NOMO-1 (cell line): ENCODE measurements at regions not wholly inside any gene's neighbourhood (a gene's known extent, or its start where the extent isn't known, plus 50 kb on each side); places are given as distances from the start of the nearest gene placed in this dataset.

Source experiments
- DNase-seq, 2 experiments: peaks; one replicate each; lab custom pipeline; 2025; ENCODE audit not compliant: unreplicated experiment in 2 of 2; lab: John Stamatoyannopoulos, UW

DNA sequence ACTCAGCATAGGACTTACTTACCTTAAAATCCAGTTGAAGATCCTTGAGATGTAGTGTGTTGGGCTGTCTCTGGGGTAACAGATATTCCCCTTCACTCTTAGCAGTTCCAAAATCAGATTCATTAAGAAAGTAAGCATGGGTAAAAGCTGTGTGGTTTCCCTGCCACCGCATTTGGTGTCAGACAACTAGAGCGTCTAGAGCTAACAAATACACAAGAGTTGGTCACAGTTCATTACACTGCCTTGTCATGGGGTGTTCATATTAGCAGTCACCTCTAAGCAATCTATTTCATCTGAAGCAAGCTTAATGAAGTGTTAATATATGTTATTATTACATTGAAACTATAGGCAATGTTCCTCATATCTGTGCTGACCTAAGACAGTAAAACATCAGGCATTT, 342.8 kb downstream of the PPARGC1A start:
- DNase-seq: no peak

DNA sequence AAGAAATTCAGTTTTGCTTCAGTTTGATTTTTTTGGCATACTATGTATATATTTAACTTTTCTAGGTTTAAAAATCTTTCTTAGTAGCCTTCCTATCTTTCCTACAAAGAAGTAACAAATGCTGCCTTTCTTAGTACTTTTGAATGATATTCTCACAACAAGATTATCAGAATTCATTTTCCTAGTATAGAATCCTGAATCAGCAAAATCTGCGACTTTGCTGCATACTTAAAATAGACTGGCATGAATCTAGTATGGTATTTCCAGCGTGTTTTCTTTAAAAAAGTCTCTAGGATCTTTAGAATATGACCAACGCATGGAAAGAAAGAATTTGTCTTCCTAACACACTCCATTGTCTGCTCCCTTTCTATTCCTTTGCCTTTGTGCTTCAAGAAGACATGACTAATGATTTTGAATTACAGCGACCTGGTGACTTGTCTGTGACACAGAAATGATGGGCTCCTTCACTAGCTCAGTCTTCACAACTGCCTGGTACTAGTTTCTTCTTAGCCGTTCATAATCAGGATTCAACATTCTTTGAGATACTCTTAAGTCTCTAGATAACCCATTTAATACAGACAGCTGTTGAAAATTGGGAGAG, 349.8 kb downstream of the PPARGC1A start:
- no peak for DNase-seq

DNA sequence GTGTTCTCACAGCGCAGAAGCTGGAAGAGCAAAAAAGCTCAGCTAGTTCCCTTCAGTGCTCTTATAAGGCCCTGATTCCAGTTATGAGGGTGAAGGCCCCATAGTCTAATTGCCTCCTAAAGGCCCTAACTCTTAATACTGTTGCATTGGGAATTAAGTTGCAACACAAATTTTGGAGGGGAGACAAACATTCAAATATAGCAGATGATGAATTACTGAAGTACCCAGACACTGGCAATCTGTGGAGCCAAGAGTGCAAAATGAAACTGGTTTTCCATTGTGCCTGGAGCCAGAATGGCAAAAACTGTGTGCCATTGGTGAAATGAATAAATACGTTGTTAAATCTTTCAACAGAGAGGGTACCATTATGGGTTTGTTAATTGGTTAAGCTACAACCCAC, 356.0 kb downstream of the PPARGC1A start:
- no peak for DNase-seq

DNA sequence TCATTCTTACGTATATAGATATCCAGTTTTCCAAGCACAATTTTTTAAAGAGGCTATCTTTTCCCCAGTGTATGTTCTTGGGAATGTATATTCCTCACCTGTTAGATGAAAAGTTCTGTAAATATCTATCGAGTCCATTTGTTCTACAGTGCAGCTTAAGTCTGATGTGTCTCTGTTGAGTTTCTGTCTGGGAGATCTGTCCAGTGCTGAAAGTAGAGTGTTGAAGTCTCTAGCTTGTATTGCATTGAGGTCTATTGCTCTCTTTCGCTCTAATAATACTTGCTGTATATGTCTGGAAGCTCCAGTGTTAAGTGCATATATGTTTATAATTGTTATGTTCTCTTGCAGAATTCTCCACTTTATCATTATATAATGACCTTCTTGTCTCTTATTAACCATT, 373.1 kb downstream of the PPARGC1A start:
- DNase-seq: no peak

DNA sequence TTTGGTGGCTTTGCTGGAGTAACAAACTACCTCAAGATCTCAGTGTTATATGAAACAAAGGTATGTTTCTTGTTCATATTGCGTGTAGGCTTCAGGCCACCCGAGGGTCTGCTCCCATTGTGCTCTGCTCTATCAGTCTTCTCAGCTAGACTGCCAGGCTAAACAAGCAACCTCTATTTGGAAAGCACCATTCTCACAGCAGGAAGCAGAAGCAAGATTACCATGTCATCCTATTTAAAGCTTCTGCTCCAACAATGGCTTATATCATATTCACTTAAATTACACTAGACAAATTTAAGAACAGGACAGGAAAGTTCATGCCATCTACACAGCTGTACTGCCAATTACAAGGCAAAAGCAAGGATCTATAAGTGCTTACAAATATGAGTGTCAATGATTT, 385.8 kb downstream of the PPARGC1A start:
- DNase-seq: no peak

DNA sequence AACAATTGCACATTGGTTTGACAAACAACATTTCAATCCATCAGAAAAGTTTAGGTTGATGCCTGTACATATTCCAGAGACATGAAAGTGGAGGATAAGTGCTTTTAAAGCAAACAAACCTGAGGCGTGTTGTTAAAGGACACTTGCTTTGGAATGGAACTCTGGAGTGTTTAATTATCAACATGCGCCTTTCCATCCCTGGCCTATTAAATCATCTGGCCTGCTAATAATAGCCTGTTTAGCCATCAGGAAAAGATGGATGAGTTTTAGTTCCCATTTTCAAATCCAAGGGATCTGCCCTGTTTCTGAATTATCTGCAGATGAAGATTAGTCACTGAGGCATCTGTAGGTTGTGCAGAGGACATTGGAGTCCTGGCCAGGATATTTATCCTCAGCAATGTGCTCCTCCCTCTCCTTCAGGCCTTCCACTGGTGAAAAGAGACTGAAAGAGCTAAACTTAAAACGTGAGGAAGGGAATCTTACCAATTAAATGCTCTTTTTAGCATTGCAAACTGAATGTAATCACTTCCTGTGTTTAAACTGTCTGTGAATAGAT, 388.9 kb downstream of the PPARGC1A start:
- no peak for DNase-seq

DNA sequence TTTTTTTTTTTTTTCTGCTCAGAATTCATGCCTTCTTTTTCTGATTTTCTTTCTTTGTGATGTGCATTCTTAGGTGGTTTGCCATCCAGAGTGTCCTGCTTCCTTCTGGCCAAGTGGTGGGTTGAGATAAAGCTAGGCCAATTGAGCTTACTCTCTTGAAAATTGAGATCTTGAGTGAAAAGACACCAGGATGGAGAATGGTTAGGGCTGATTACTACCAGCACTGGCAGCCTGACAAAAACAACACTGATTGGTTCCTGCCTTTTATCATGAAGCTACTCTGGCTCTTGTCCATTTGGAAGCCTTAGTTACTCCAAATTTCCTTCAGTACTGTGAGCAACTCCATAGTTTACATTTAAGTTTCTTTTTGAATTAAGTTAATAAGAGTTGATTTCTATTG, 404.0 kb downstream of the PPARGC1A start:
- no peak for DNase-seq

DNA sequence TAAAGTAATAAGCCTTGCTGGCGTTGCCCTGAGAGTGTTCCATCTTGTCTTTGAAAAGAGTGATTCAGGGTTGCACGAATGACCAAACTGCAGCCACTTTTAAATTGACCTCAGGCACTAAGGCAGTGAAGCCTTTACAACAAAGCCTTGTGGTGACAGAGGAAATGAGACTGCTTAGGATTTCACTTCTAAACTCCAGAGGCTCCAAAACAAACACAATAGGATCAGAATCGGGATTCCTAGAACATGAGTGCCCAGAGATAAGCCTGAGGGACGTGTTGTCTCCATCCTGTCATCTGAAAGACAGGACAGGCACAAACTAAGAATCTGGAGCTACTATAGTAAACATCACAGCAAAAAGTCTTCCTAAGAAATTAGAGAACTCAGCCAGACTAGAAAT, 405.2 kb downstream of the PPARGC1A start:
- DNase-seq: no peak

DNA sequence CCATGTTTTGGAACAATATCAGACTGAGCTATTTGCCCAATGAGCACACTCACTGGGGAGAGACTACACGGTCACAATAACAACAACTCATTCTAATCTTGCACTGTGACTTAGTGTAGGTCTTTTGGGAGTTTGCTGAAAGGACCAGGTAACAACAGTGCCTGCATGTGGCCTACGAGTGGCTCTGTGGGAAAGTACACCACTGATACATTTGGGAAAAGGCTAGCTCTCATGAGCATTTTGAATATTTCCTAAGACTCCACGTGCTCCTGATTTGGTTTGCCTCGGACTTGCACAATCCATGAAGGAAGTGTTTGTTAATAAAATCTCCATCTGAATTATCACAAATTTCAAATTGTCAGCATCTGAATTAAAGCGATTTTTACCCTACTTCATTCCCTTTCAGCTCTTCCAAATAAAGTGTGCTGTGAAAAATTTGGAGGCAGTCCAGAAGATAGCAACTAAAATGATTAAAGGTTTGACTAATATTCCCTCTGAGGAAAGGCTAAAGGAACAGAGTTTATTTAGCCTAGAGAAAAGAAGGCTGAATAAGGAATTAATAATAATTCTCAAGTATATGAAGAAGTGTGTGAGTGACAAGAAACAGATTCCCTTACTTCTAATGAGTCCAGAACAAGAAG, 406.4 kb downstream of the PPARGC1A start:
- DNase-seq: no peak

DNA sequence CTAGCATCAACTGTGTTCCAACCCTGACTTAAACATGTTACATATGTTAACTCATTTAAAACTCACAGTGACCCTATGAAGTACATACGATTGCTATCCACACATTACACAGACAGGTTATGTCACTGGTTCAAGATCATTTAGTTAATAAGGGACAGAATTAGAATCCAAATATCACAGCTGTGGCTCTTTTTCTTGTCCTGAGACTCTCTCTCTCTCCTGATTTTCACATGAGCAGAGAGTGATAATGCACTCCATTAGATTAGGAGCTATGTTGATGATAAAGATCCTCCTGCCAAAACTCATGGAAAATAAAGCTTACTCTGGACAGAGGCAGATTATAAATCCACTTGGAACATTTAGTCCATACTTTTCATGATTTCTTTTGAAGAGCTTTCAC, 408.3 kb downstream of the PPARGC1A start:
- no peak for DNase-seq

DNA sequence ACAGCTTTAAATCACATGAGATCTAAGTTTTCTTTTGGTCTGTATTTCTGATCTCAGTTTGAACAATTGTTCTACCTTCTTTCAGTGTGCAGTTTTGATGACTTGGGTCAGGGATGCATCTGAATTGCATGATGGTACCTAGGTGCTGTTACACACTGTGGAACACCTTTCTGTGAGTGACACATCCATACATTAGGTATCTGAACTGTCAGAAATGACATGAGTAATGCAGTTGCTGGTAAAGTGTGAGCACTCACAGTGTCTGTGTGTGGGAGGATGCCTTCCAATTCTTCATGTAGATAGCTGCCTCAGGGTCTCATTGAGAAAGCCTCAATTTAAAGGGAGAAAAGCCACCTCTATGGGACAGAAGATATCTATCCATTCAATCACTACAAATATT, 411.9 kb downstream of the PPARGC1A start:
- no peak for DNase-seq

DNA sequence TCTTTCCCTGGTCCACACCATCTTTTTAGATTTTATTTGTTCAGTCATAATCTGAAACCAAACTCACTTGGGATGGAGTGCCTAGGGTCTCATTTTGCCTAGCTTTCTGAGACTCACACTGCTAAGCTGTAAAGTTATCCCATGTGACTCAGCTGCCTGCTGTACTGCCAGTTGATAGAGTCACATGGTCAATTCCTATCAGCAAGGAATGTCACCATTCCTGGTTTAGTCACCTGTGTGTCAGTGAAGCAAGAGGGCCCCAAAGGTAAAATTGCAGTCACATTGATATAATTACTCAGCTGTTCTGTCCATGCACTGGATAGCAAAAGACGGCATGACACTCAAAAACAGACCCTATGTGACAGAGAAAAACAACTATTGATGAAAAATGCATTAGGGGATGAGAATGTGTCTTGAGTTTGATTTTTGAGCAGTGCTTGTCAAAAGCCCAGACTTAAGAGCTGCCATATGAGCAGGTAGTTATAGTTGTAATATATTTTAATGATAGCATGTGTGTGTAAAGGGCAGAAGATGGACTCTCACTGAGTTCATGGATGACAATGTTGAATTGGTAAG, 413.2 kb downstream of the PPARGC1A start:
- no peak for DNase-seq

DNA sequence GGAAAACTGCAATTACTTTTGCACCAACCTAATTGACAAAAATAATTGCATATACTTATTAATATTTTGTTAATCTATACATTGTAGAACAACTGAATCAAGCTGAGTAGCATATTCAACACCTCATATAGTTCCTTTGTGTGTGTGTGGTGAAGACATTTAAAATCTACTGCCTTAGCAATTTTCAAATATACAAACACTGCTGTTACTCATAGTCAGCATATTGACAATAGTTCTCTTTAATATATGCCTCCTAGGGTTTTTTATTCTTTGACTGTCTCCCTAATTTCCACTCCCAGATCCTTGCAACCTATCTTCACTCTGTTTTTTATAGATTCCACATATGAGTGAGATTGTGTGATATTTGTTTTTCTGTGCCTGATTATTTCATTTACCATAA, 426.8 kb downstream of the PPARGC1A start:
- no peak for DNase-seq

DNA sequence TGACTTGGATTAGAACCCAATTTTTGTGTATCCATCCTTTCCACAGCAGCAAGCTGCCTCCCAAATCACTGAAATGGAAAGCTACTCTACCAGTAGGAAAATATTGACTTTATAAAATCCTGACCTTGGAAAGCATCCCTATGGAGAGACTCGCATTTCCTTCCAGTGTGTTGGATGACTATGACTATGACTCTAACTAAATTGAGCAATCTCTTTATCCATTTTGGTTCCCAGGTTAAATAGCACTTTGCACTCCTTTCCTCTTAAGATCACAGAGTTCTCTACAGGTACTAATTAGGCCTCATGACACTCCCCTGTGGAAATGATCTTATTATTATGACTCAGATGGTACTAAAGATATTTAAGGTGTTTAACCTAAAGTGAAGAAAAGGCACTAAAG, 431.8 kb downstream of the PPARGC1A start:
- DNase-seq: no peak

DNA sequence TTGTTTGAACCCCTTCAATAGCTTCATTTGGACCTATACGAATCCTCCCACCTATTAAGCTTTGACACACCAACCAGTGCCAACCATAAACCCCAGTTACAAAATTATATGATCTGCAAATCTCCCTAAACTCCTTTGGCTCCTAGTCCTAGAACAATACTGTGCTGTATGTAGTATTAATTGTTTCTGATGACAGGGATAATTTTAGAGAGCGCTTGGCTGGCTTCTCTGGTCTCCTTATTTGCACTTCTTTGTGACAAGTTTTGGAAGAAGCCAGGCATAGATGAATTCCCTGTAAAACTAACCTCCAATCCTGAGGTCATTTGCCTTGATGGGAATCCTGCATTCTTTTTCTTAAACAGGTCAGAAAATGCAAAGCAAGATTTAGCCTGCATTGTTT, 433.0 kb downstream of the PPARGC1A start:
- DNase-seq: no peak

DNA sequence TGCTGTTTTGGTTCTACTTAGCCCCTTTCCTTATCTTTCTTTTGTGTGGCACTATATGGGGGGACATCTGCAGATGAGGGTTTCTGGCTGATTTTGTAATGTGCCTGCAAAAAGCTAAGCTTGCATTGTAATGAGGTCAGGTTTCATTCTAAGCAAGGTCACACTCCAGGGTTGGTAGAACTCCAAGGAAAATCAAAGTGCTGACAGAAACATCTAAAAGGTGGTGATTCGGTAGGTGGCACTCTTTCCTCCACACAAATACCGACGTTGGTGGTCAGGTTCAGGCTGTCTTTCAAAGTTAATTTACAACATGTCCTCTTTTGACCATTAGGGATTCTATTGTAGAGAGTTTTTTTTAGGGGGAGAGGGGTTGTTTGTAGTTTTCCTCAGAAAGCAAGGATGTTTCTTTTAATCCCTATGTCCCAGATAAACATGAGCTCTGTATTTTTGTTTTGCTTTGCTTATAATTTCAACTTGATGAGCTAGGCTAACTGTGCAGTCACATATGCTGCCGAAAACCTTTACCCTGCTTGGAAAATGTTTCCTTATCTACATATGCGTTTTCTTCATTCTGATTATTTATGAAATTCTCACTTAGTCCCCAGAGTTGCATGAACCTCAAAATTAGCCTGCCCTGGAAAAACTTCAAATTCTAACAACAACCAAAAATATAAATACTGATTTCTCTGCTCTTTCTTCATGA, 434.2 kb downstream of the PPARGC1A start:
- no peak for DNase-seq

DNA sequence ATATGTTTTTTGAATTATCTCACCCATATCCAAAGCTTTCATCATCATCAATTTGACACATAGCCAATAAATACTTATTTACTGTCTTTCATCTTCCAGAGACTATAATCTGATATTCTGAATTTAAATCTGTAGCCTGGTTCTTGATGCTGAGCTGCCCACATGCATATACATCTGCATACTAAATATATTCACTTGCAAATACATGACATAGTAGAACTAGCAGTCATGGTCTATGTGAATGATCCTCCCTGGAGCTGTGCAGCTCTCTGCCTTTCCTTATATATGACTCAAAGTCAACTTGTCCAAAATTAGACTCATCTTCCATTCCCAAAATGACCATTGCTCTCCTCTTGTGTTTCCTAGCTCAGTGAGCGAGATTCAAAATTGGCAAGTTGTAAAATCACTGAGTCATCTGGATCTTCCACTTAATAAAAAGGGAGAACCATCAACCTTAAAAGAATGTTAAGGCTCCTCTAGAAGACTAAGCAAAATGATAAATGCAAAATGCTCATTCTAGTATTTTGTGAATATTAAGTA, 448.2 kb downstream of the PPARGC1A start:
- no peak for DNase-seq

DNA sequence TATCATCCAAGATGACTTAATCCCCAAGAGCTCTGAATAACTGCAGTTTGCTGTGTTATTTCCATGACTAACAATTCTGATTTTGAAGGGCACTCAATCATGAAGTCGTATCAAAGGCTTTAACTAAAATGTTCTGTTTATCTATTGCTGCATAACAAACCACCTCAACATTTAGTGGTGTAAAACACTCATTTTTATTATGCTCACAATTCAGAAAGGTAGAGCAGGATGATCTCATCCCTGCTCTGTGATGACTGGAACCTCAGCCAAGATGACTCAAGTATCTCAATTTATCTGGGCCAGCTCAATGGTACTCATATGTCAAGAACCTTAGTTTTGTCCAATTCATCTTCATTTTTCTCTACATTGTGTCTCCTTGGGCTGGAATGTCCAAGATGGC, 451.1 kb downstream of the PPARGC1A start:
- no peak for DNase-seq

DNA sequence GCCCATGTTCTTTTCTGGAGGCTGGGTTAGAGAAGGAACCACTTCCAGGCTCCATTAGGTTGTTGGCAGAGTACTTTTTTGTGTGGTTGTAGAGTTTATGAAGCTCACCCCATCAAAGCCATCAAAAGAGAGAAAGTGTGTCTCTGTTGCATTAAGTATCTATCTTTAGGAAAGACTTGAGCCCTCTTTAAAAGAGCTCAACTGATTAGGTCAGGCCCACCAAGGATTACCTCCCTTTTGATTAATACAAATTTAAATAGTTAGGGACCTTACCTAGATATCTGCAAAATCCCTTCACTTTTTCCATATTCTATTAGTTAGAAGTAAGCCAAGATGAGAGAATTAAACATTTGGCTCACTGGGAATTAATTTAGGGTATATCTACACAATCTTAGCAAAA, 460.4 kb downstream of the PPARGC1A start:
- DNase-seq: no peak

DNA sequence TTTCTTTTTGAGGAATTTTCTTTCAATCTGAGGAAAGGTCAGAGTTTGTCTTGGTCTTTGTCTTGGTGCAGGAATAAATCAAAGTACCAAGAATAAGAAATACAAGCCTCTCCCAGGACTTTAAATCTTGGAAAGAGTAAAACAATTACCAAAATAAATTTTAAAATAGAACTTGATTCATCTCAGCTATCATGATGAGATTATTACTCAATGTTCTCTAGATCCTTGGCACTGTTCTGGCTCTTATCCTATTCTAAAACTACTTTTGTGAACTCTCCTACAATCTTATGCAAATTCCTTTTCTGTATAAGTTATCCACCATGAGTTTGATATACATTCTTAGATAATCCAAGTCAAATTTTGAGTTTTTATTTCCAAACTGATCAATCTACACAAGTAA, 464.3 kb downstream of the PPARGC1A start:
- no peak for DNase-seq

DNA sequence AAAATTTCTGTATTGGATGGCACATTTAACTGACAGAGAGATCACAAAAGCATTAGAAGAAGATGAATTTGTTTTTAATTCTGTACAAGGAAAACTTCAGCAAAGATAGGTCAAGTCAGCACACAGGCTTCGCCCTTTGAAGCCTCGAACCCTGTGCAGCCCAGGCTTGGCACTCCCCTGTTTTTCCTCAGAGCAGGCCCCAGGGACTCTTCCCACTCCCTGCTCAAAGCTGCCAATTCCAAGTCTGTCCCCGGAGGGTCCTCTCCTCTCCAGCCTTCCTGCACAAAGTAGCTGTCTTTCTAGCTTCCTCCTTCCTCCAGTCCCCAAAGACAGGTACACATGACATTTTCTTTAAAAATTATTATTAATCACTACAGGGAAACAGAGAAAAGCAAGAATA, 466.3 kb downstream of the PPARGC1A start:
- no peak for DNase-seq
